Caco-2 (cell line): ENCODE measurements at regions not wholly inside any gene's neighbourhood (a gene's known extent, or its start where the extent isn't known, plus 50 kb on each side); places are given as distances from the start of the nearest gene placed in this dataset.

ENCODE experiments used
- BruUV-seq: library from RNA; stranded (reverse); fragments of 400-500 nt; replicated peaks from 2 replicates; lab custom pipeline; 2021; lab: Mats Ljungman, UMichigan
- CTCF ChIA-PET: fragments of 300-600 bp; sonication (Branson Sonifier 250); formaldehyde crosslinking; loops from one replicate; lab custom pipeline; 2022; ENCODE audit warnings: antibody characterized with exemption; lab: Charles Lee
- POLR2A ChIA-PET: fragments of 300-600 bp; sonication (Branson Sonifier 250); formaldehyde crosslinking; loops from one replicate; lab custom pipeline; 2022; ENCODE audit warnings: antibody characterized with exemption; lab: Charles Lee
- DNase-seq, 2 experiments: peaks; one replicate each; pipeline versions ENCODE4 v3.0.0 to v3.0.0-alpha.2; 2020 to 2022
- H3K27me3 ChIP-seq: replicated peaks from 2 replicates; pipeline ENCODE4 v1.6.0; 2011; ENCODE audit warnings: low read length; ENCODE audit not compliant: control insufficient read depth, insufficient read depth
- H3K36me3 ChIP-seq: 2 replicates; pipeline ENCODE4 v1.5.1; 2011; ENCODE audit warnings: low read length; ENCODE audit not compliant: control insufficient read depth, insufficient read depth
- H3K4me1 ChIP-seq: fragments of 250-450 bp; sonication (Bioruptor Pico); 2 replicates; pipeline ENCODE4 v1.5.1; 2020; ENCODE audit warnings: mild to moderate bottlenecking
- H3K4me3 ChIP-seq: 2 replicates; pipeline ENCODE4 v1.5.1; 2011; ENCODE audit warnings: low read depth, mild to moderate bottlenecking, control low read depth, low read length
- H3K9me3 ChIP-seq: fragments of 250-450 bp; sonication (Bioruptor Pico); 2 replicates; pipeline ENCODE4 v1.5.1; 2020; ENCODE audit warnings: mild to moderate bottlenecking, moderate library complexity
- H3K27ac Mint-ChIP-seq: one replicate; pipeline ENCODE4 v1.8.0; 2022; ENCODE audit warnings: mixed read lengths; ENCODE audit not compliant: unreplicated experiment
- H3K27me3 Mint-ChIP-seq: one replicate; pipeline ENCODE4 v1.8.0; 2022; ENCODE audit warnings: mixed read lengths; ENCODE audit not compliant: insufficient read depth, unreplicated experiment
- H3K36me3 Mint-ChIP-seq: one replicate; pipeline ENCODE4 v1.8.0; 2022; ENCODE audit warnings: mild to moderate bottlenecking, mixed read lengths; ENCODE audit not compliant: insufficient read depth, unreplicated experiment
- H3K4me1 Mint-ChIP-seq: one replicate; pipeline ENCODE4 v1.8.0; 2022; ENCODE audit warnings: low read depth, mixed read lengths; ENCODE audit not compliant: unreplicated experiment
- H3K4me3 Mint-ChIP-seq: one replicate; pipeline ENCODE4 v1.8.0; 2022; ENCODE audit warnings: mild to moderate bottlenecking, moderate library complexity, mixed read lengths; ENCODE audit not compliant: unreplicated experiment
- H3K9me3 Mint-ChIP-seq: one replicate; pipeline ENCODE4 v1.8.0; 2022; ENCODE audit warnings: mixed read lengths; ENCODE audit not compliant: unreplicated experiment
- intact Hi-C: fragments of 100-400 bp; cut with micrococcal nuclease; formaldehyde crosslinking; loops from one replicate; pipeline ENCODE4 v1.10.0; 2022; ENCODE audit not compliant: unreplicated experiment
- TF ChIP-seq, protein P1 (sequence below), 2 experiments: fragments of 200-600 bp in 1 of 2; IDR thresholded peaks; 1 replicate in 1 of 2; 2 replicates in 1 of 2; pipeline versions ENCODE4 v1.5.1 to v1.8.0; 2011 to 2022; ENCODE audit warnings: antibody characterized with exemption in 1 of 2, control low read depth in 1 of 2, inconsistent platforms in 1 of 2, low read depth in 1 of 2, low read length in 1 of 2, mild to moderate bottlenecking in 1 of 2, moderate library complexity in 1 of 2; ENCODE audit not compliant: insufficient read depth in 1 of 2, severe bottlenecking in 1 of 2, unreplicated experiment in 1 of 2

DNA sequence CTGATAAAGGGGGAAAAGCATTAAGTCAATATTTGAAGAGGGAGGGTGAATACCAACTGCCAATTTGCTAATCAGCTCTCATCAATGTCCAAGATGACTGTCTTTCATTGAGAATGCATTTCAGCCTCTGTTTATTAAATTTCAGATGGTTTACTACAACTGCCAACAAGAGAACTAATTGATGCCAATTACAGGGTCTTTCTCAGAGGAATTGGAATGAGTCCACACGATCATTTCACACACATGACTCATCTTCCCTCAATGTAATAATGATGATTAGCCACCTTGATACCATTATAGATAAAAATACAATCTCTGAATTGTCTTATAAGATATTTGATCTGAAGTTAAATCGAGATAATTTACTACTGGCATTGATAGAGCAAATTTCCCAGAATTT is 1274.4 kb downstream of the ROBO2 start:
- no peaks in the 10 kb centered on the region for H3K27me3 ChIP-seq
- no peaks in the 10 kb centered on the region for H3K9me3 ChIP-seq
- intact Hi-C loops = no loop called here
- no peak for DNase-seq
- H3K4me1 ChIP-seq = no peaks in the 10 kb centered on the region
- no peaks in the 10 kb centered on the region for H3K36me3 Mint-ChIP-seq
- TF ChIP-seq, protein P1, sequence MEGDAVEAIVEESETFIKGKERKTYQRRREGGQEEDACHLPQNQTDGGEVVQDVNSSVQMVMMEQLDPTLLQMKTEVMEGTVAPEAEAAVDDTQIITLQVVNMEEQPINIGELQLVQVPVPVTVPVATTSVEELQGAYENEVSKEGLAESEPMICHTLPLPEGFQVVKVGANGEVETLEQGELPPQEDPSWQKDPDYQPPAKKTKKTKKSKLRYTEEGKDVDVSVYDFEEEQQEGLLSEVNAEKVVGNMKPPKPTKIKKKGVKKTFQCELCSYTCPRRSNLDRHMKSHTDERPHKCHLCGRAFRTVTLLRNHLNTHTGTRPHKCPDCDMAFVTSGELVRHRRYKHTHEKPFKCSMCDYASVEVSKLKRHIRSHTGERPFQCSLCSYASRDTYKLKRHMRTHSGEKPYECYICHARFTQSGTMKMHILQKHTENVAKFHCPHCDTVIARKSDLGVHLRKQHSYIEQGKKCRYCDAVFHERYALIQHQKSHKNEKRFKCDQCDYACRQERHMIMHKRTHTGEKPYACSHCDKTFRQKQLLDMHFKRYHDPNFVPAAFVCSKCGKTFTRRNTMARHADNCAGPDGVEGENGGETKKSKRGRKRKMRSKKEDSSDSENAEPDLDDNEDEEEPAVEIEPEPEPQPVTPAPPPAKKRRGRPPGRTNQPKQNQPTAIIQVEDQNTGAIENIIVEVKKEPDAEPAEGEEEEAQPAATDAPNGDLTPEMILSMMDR (IDR thresholded peaks at IDR 0.05; ENCODE audit: insufficient read depth in 1 of 2, low read depth in 1 of 2, low read length in 1 of 2, severe bottlenecking in 1 of 2, unreplicated experiment in 1 of 2) = no peak
- no peak overlapping the region for H3K27ac Mint-ChIP-seq
- CTCF ChIA-PET = no interaction called here
- H3K9me3 Mint-ChIP-seq = peaks cover 10% of the 10 kb centered on the region
- no peak overlapping the region for H3K4me3 ChIP-seq
- no peaks in the 10 kb centered on the region for H3K36me3 ChIP-seq
- peaks cover 8% of the 10 kb centered on the region for H3K27me3 Mint-ChIP-seq
- no peak overlapping the region for H3K4me3 Mint-ChIP-seq
- no peaks in the 10 kb centered on the region for H3K4me1 Mint-ChIP-seq
- POLR2A ChIA-PET = no interaction called here
- BruUV-seq = no TSS peak

DNA sequence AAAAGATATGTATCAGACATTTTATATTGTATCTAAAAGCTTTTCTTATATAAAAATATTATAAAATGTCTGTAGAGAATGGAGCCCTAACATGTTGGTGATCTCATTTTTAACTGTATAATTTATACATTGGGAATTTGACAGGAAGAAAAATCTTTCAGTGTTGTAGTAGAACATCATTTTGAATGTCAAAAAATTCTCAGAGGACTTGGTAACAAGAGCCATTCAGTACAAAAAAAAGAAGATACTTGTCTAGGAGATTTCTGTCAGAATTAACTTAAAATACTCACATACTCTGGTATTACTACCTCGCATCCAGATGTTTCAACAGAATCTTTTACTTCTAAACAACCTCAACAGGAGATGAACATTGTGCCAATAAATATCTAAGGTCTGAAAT is 1277.9 kb downstream of the ROBO2 start:
- no peaks in the 10 kb centered on the region for H3K36me3 Mint-ChIP-seq
- no peaks in the 10 kb centered on the region for H3K36me3 ChIP-seq
- H3K27me3 ChIP-seq = no peaks in the 10 kb centered on the region
- no TSS peak for BruUV-seq
- DNase-seq = no peak
- CTCF ChIA-PET = no interaction called here
- no peaks in the 10 kb centered on the region for H3K9me3 ChIP-seq
- no peak overlapping the region for H3K27ac Mint-ChIP-seq
- TF ChIP-seq, protein P1 (IDR thresholded peaks at IDR 0.05; ENCODE audit: insufficient read depth in 1 of 2, low read depth in 1 of 2, low read length in 1 of 2, severe bottlenecking in 1 of 2, unreplicated experiment in 1 of 2) = no peak
- no peaks in the 10 kb centered on the region for H3K4me1 ChIP-seq
- no peak overlapping the region for H3K4me3 Mint-ChIP-seq
- no peaks in the 10 kb centered on the region for H3K4me1 Mint-ChIP-seq
- H3K27me3 Mint-ChIP-seq = peaks cover 5% of the 10 kb centered on the region
- H3K9me3 Mint-ChIP-seq = no peaks in the 10 kb centered on the region
- H3K4me3 ChIP-seq = no peak overlapping the region
- POLR2A ChIA-PET = no interaction called here
- intact Hi-C loops = no loop called here

DNA sequence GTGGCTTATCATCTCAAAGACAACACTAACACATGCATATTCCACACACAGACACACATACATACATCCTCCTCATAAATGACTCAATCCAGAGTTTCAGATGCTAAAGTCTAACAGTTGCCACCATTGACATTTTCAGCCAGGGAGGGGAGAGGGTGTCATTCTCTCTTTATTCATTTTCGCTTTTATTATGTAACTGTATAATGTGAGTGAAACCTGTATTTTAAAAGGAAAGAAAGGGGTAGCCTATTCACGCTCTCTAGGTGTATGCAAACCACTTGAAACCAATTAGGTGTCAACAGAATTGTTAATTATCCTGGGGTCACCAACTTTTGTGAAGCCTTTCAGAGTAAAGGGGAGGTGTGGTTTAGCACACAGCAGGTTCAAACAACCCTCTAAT is 1282.9 kb downstream of the ROBO2 start:
- ChIA-PET CTCF (no interaction called here), POLR2A (no interaction called here)
- Histone ChIP-seq H3K4me1 (0 out of 2 replicates have a peak, but pooled peaks cover 1% of the 10 kb centered on the region), H3K9me3 (no peaks in the 10 kb centered on the region), H3K27me3 (no peaks in the 10 kb centered on the region), H3K4me3 (no peak overlapping the region), H3K36me3 (no peaks in the 10 kb centered on the region)
- H3K4me1 Mint-ChIP-seq = no peaks in the 10 kb centered on the region
- TF ChIP-seq, protein P1 (IDR thresholded peaks at IDR 0.05; ENCODE audit: insufficient read depth in 1 of 2, low read depth in 1 of 2, low read length in 1 of 2, severe bottlenecking in 1 of 2, unreplicated experiment in 1 of 2) = no peak
- H3K27ac Mint-ChIP-seq = no peak overlapping the region
- BruUV-seq = no TSS peak
- no peaks in the 10 kb centered on the region for H3K36me3 Mint-ChIP-seq
- no peaks in the 10 kb centered on the region for H3K9me3 Mint-ChIP-seq
- H3K4me3 Mint-ChIP-seq = no peak overlapping the region
- DNase-seq = no peak
- H3K27me3 Mint-ChIP-seq = peaks cover 32% of the 10 kb centered on the region
- intact Hi-C loops = no loop called here
